Thoracic aorta (tissue), 2 donors: ENCODE measurements at regions not wholly inside any gene's neighbourhood (a gene's known extent, or its start where the extent isn't known, plus 50 kb on each side); places are given as distances from the start of the nearest gene placed in this dataset.

Experiments used
- ATAC-seq: fragments of 150-250 bp; one replicate; pipeline ENCODE4 v1.8.0; 2017; ENCODE audit warnings: low read depth; ENCODE audit not compliant: insufficient number of reproducible peaks, low FRiP score
- DNase-seq: peaks from one replicate; pipeline ENCODE4 v3.0.0-alpha.2; 2020; ENCODE audit warnings: low spot score
- H3K27ac ChIP-seq, 2 donors: fragments of 200-600 bp; sonication (generic); 1 replicate in 1 of 2; 2 replicates in 1 of 2; pipeline ENCODE4 v1.5.1; 2016; ENCODE audit warnings: mild to moderate bottlenecking in 2 of 2, moderate library complexity in 2 of 2
- H3K27me3 ChIP-seq: fragments of 200-600 bp; sonication (generic); replicated peaks from 2 replicates; pipeline ENCODE4 v1.6.0; 2016; ENCODE audit warnings: mild to moderate bottlenecking; ENCODE audit not compliant: insufficient read depth
- H3K36me3 ChIP-seq: fragments of 200-600 bp; sonication (generic); one replicate; pipeline ENCODE4 v1.5.1; 2016
- H3K4me1 ChIP-seq, 2 donors: fragments of 200-600 bp; sonication (generic); 1 replicate in 1 of 2; 2 replicates in 1 of 2; pipeline versions ENCODE4 v1.5.1 to v1.6.0; 2016; ENCODE audit warnings: low read depth in 2 of 2, mild to moderate bottlenecking in 1 of 2; ENCODE audit not compliant: control insufficient read depth in 1 of 2
- H3K4me3 ChIP-seq: fragments of 200-600 bp; sonication (generic); 2 replicates; pipeline ENCODE4 v1.5.1; 2016; ENCODE audit warnings: mild to moderate bottlenecking
- H3K9me3 ChIP-seq: fragments of 200-600 bp; sonication (generic); 2 replicates; pipeline ENCODE4 v1.5.1; 2016
- TF ChIP-seq, protein P1 (sequence below): fragments of 200-600 bp; sonication (generic); IDR thresholded peaks from one replicate; pipeline ENCODE4 v1.5.1; 2019; ENCODE audit warnings: antibody characterized with exemption

- no peaks in the 10 kb centered on the region for H3K9me3 ChIP-seq
These were observed 340.7 kb upstream of the JARID2 start for GRCh38 chr6:14905201-14905600.

GRCh38 chr6:14906621-14907020, 339.2 kb upstream of the JARID2 start:
- Histone ChIP-seq H3K4me3 (no peak overlapping the region), H3K27me3 (no peaks in the 10 kb centered on the region), H3K9me3 (no peaks in the 10 kb centered on the region), H3K36me3 (no peaks in the 10 kb centered on the region), H3K4me1 (no peaks in the 10 kb centered on the region), H3K27ac (no peak overlapping the region)
- no peak for ATAC-seq
- no peak for DNase-seq
- TF ChIP-seq, protein P1, sequence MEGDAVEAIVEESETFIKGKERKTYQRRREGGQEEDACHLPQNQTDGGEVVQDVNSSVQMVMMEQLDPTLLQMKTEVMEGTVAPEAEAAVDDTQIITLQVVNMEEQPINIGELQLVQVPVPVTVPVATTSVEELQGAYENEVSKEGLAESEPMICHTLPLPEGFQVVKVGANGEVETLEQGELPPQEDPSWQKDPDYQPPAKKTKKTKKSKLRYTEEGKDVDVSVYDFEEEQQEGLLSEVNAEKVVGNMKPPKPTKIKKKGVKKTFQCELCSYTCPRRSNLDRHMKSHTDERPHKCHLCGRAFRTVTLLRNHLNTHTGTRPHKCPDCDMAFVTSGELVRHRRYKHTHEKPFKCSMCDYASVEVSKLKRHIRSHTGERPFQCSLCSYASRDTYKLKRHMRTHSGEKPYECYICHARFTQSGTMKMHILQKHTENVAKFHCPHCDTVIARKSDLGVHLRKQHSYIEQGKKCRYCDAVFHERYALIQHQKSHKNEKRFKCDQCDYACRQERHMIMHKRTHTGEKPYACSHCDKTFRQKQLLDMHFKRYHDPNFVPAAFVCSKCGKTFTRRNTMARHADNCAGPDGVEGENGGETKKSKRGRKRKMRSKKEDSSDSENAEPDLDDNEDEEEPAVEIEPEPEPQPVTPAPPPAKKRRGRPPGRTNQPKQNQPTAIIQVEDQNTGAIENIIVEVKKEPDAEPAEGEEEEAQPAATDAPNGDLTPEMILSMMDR = no peak

More at GRCh38 chr6:14905201-14905600, 340.7 kb upstream of the JARID2 start:
- no peaks in the 10 kb centered on the region for H3K4me1 ChIP-seq
- TF ChIP-seq, protein P1 = no peak
- H3K36me3 ChIP-seq = no peaks in the 10 kb centered on the region
- no peak overlapping the region for H3K27ac ChIP-seq
- H3K27me3 ChIP-seq = no peaks in the 10 kb centered on the region
- ATAC-seq (no peak), DNase-seq (no peak)
- no peak overlapping the region for H3K4me3 ChIP-seq

- no peak for ATAC-seq
These were observed 334.9 kb upstream of the JARID2 start for GRCh38 chr6:14910692-14911547.

DNA sequence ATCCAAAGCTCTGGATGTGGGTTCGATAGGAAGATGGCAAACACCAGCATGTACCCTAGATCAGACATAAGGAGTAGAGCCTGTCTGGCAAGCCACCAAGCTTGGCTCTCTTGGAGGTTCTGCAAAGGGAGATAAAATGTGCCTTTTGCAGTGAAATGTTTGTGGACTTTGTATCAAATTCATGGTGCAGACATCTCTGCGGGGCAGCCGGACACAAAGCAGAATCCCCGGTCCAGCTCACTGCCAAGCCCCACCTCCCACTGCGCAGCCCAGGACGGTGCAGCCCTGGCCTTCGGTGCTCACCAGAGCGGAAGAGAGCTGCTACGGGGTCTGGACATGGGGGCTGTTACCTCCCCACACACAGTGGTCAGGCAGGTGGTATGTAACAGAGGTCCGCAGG, 333.6 kb upstream of the JARID2 start:
- no peak overlapping the region for H3K27ac ChIP-seq
- DNase-seq (no peak), ATAC-seq (no peak)
- H3K4me1 ChIP-seq = no peaks in the 10 kb centered on the region
- no peaks in the 10 kb centered on the region for H3K36me3 ChIP-seq
- no peaks in the 10 kb centered on the region for H3K27me3 ChIP-seq
- H3K4me3 ChIP-seq = no peak overlapping the region
- TF ChIP-seq, protein P1 = no peak
- no peaks in the 10 kb centered on the region for H3K9me3 ChIP-seq

More at GRCh38 chr6:14910692-14911547, 334.9 kb upstream of the JARID2 start:
- Histone ChIP-seq H3K27ac (no peak overlapping the region), H3K4me3 (no peak overlapping the region), H3K36me3 (no peaks in the 10 kb centered on the region), H3K27me3 (no peaks in the 10 kb centered on the region), H3K9me3 (no peaks in the 10 kb centered on the region), H3K4me1 (no peaks in the 10 kb centered on the region)
- no peak for DNase-seq
- TF ChIP-seq, protein P1 = no peak

GRCh38 chr6:14912706-14913105, 333.2 kb upstream of the JARID2 start:
- no peaks in the 10 kb centered on the region for H3K36me3 ChIP-seq
- H3K4me1 ChIP-seq = no peaks in the 10 kb centered on the region
- H3K27me3 ChIP-seq = no peaks in the 10 kb centered on the region
- no peak for DNase-seq
- no peak overlapping the region for H3K4me3 ChIP-seq
- no peaks in the 10 kb centered on the region for H3K9me3 ChIP-seq
- TF ChIP-seq, protein P1 = no peak
- ATAC-seq = no peak
- H3K27ac ChIP-seq = no peak overlapping the region
